ENCODE measurements at regions not wholly inside any gene's neighbourhood (a gene's known extent, or its start where the extent isn't known, plus 50 kb on each side); places are given as distances from the start of the nearest gene placed in this dataset.

GRCh38 chr6:20025681-20026080 is 186.6 kb downstream of the MBOAT1 start:
- DNase-seq, result no peak

GRCh38 chr6:20028143-20028542 is 184.1 kb downstream of the MBOAT1 start:
- no peak for DNase-seq

GRCh38 chr6:20028562-20028961 is 183.7 kb downstream of the MBOAT1 start:
- DNase-seq, result peak; percentile 12

GRCh38 chr6:20029979-20030378 is 182.3 kb downstream of the MBOAT1 start:
- no peak for DNase-seq

GRCh38 chr6:20031342-20031741 is 180.9 kb downstream of the MBOAT1 start:
- DNase-seq, result no peak

GRCh38 chr6:20033697-20034407 is 178.4 kb downstream of the MBOAT1 start:
- no peak for DNase-seq

- DNase-seq, result peak; percentile 94
These were observed 177.9 kb downstream of the MBOAT1 start for GRCh38 chr6:20034408-20034769.

GRCh38 chr6:20036141-20036677 is 176.1 kb downstream of the MBOAT1 start:
- DNase-seq, result no peak

- DNase-seq, result peak; percentile 68
These were observed 173.7 kb downstream of the MBOAT1 start for GRCh38 chr6:20038410-20039204.

- no peak for DNase-seq
These were observed 167.4 kb downstream of the MBOAT1 start for GRCh38 chr6:20044883-20045282.
